DND-41 (cell line): ENCODE measurements at regions not wholly inside any gene's neighbourhood (a gene's known extent, or its start where the extent isn't known, plus 50 kb on each side); places are given as distances from the start of the nearest gene placed in this dataset.

Source experiments
- ATAC-seq: fragments of 200-7000 bp; cut with Tn5 transposase; 3 replicates; pipeline ENCODE4 v1.9.1; 2021; ENCODE audit warnings: low read depth; ENCODE audit not compliant: insufficient read depth
- DNase-seq: peaks from one replicate; pipeline ENCODE4 v3.0.0-alpha.2; 2020
- H2AFZ ChIP-seq: 2 replicates; pipeline ENCODE4 v1.6.0; 2012; ENCODE audit warnings: low read depth, low read length
- H3K27ac ChIP-seq: 2 replicates; pipeline ENCODE4 v1.5.1; 2012; ENCODE audit warnings: low read length, inconsistent platforms
- H3K27me3 ChIP-seq: fragments of 200-600 bp; sonication (generic); 2 replicates; pipeline ENCODE4 v1.6.0; 2012; ENCODE audit warnings: low read length, mild to moderate bottlenecking, inconsistent platforms; ENCODE audit not compliant: insufficient read depth, poor library complexity
- H3K36me3 ChIP-seq: 2 replicates; pipeline ENCODE4 v1.5.1; 2012; ENCODE audit warnings: low read length, inconsistent platforms; ENCODE audit not compliant: insufficient read depth
- H3K4me1 ChIP-seq: 2 replicates; pipeline ENCODE4 v1.5.1; 2012; ENCODE audit warnings: mild to moderate bottlenecking, low read length; ENCODE audit not compliant: insufficient read depth
- H3K4me2 ChIP-seq: 2 replicates; pipeline ENCODE4 v1.6.0; 2012; ENCODE audit warnings: mild to moderate bottlenecking, moderate library complexity, low read length, inconsistent platforms; ENCODE audit not compliant: insufficient read depth
- H3K4me3 ChIP-seq, 2 experiments: fragments of 200-600 bp in 1 of 2; shearing (Covaris generic) in 1 of 2; 2 replicates each; pipeline ENCODE4 v1.5.1; 2012 to 2016; ENCODE audit warnings: inconsistent platforms in 2 of 2, low read length in 2 of 2, mild to moderate bottlenecking in 2 of 2, low read depth in 1 of 2, moderate library complexity in 1 of 2
- H3K79me2 ChIP-seq: 2 replicates; pipeline ENCODE4 v1.6.0; 2012; ENCODE audit warnings: low read length, inconsistent platforms; ENCODE audit not compliant: insufficient read depth
- H3K9ac ChIP-seq: 2 replicates; pipeline ENCODE4 v1.6.0; 2012; ENCODE audit warnings: low read depth, mild to moderate bottlenecking, inconsistent platforms, low read length, moderate library complexity
- H3K9me3 ChIP-seq: 2 replicates; pipeline ENCODE4 v1.5.1; 2012; ENCODE audit warnings: low read length, moderate library complexity, mild to moderate bottlenecking, inconsistent platforms; ENCODE audit not compliant: insufficient read depth, severe bottlenecking
- H4K20me1 ChIP-seq: 2 replicates; pipeline ENCODE4 v1.6.0; 2012; ENCODE audit warnings: low read length; ENCODE audit not compliant: insufficient read depth
- CTCF ChIP-seq: IDR thresholded peaks from 2 replicates; pipeline ENCODE4 v1.5.1; 2012; ENCODE audit warnings: borderline replicate concordance, low read length, moderate library complexity, mild to moderate bottlenecking; ENCODE audit not compliant: poor library complexity, severe bottlenecking; ENCODE audit errors: extremely low read depth
- EZH2 ChIP-seq: IDR thresholded peaks from 3 replicates; pipeline ENCODE4 v1.6.1; 2012; ENCODE audit warnings: borderline replicate concordance, low read depth, mild to moderate bottlenecking, moderate library complexity, low read length, inconsistent platforms; ENCODE audit not compliant: severe bottlenecking

GRCh38 chr4:145427991-145428390 is 53.7 kb upstream of the SMAD1 start:
- no peak overlapping the region for H3K27ac ChIP-seq
- DNase-seq (no peak), ATAC-seq (no peak)
- no peak overlapping the region for H2AFZ ChIP-seq
- H3K4me3 ChIP-seq: no peak overlapping the region
- TF ChIP-seq EZH2: no peak
- no peak for TF ChIP-seq CTCF
- H3K4me2 ChIP-seq: no peak overlapping the region
- H3K36me3 ChIP-seq: no peaks in the 10 kb centered on the region
- no peaks in the 10 kb centered on the region for H3K9me3 ChIP-seq
- H3K4me1 ChIP-seq: no peaks in the 10 kb centered on the region
- no peaks in the 10 kb centered on the region for H4K20me1 ChIP-seq
- no peaks in the 10 kb centered on the region for H3K27me3 ChIP-seq
- no peak overlapping the region for H3K9ac ChIP-seq
- H3K79me2 ChIP-seq: no peaks in the 10 kb centered on the region

- H3K4me1 ChIP-seq: no peaks in the 10 kb centered on the region
- no peaks in the 10 kb centered on the region for H3K79me2 ChIP-seq
- H3K9ac ChIP-seq: no peak overlapping the region
- ATAC-seq (no peak), DNase-seq (no peak)
- H3K9me3 ChIP-seq: no peaks in the 10 kb centered on the region
- no peak overlapping the region for H3K27ac ChIP-seq
- no peaks in the 10 kb centered on the region for H3K36me3 ChIP-seq
- no peaks in the 10 kb centered on the region for H3K27me3 ChIP-seq
- H2AFZ ChIP-seq: no peak overlapping the region
- no peaks in the 10 kb centered on the region for H4K20me1 ChIP-seq
- TF ChIP-seq CTCF: no peak
- no peak overlapping the region for H3K4me2 ChIP-seq
- H3K4me3 ChIP-seq: no peak overlapping the region
Measured at GRCh38 chr4:145427221-145427620, 54.4 kb upstream of the SMAD1 start.

DNA sequence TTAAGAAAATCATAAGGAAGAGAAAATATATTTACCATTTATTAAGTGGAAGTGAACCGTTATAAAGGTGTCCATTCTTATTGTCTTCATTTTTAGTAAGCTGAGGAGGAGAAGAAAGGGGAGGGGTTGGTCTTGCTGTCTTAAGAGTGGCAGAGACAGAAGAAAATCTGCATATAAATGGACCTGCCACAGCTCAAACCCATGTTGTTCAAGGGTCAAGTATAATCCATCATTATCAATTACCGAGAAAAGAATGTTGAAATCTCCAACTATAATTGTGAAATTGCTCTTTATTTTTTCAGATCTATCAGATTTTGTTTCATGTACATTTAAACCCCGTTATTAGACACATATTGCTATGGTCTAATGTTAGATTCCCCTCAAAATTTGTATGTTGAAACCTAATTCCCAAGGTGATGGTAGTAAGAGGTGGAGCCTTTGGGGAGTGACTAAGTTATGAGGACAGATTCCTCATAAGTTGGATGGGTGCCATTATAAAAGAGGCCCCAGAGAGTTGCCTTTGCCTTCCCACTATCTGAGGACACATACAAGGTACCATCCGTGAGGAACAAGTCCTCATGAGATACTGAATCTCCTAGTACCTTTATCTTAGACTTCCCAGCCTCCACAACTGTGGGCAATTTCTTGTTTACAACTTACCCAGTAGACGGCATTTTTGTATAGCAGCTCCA is 58.5 kb upstream of the SMAD1 start:
- Histone ChIP-seq H2AFZ (no peak overlapping the region), H3K9ac (no peak overlapping the region), H3K36me3 (no peaks in the 10 kb centered on the region), H3K79me2 (no peaks in the 10 kb centered on the region), H3K27ac (no peak overlapping the region), H3K9me3 (no peaks in the 10 kb centered on the region), H3K4me3 (no peak overlapping the region), H3K27me3 (no peaks in the 10 kb centered on the region), H3K4me2 (no peak overlapping the region), H4K20me1 (no peaks in the 10 kb centered on the region), H3K4me1 (no peaks in the 10 kb centered on the region)
- no peak for TF ChIP-seq CTCF
- no peak for TF ChIP-seq EZH2
- no peak for ATAC-seq
- no peak for DNase-seq
